DOHH2 (cell line): ENCODE measurements at regions not wholly inside any gene's neighbourhood (a gene's known extent, or its start where the extent isn't known, plus 50 kb on each side); places are given as distances from the start of the nearest gene placed in this dataset.

Experiments used
- CTCF ChIP-seq: fragments of 200-600 bp; sonication (generic); IDR thresholded peaks from one replicate; pipeline ENCODE4 v1.5.1; 2014; ENCODE audit warnings: antibody characterized with exemption, mild to moderate bottlenecking, low read depth, low read length; ENCODE audit not compliant: poor library complexity, severe bottlenecking
- EZH2phosphoT487 ChIP-seq: fragments of 200-600 bp; sonication (generic); IDR thresholded peaks from 2 replicates; pipeline ENCODE4 v1.6.1; 2017; ENCODE audit warnings: borderline replicate concordance, mild to moderate bottlenecking, antibody characterized with exemption, low read length, moderate library complexity, mixed read lengths

DNA sequence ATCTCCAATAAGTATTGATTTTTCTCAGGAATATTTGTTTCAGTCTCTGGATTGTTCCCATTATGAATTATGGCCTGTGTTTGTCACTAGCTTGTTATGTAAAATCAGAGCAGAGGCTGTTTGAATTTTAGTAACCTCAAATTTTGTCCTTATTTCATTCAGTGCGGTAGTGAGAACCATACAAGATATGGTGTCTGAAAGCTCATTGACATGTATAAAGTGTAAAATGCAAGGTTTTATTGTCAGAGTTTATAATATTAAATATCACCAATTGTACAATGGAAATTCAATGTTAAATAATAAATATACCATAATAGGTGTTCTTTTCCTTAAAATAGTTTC lies 353.3 kb upstream of the SYNCRIP start:
- no peak for TF ChIP-seq CTCF
- no peak for TF ChIP-seq EZH2phosphoT487
